Neural crest cell (in vitro differentiated cells): ENCODE measurements at regions not wholly inside any gene's neighbourhood (a gene's known extent, or its start where the extent isn't known, plus 50 kb on each side); places are given as distances from the start of the nearest gene placed in this dataset.

ENCODE experiments used
- DNase-seq: peaks from one replicate; pipeline ENCODE4 v3.0.0; 2021; ENCODE audit warnings: low read depth, mixed read lengths, low spot score
- H3K27ac Mint-ChIP-seq: one replicate; pipeline ENCODE4 v1.8.0; 2021; ENCODE audit warnings: mild to moderate bottlenecking, mixed read lengths; ENCODE audit not compliant: unreplicated experiment
- H3K27me3 Mint-ChIP-seq: 2 replicates; pipeline ENCODE4 v1.8.0; 2021; ENCODE audit warnings: low read depth, mild to moderate bottlenecking, mixed read lengths
- H3K36me3 Mint-ChIP-seq: 2 replicates; pipeline ENCODE4 v1.8.0; 2021; ENCODE audit warnings: low read depth, mild to moderate bottlenecking, mixed read lengths
- H3K4me1 Mint-ChIP-seq: 2 replicates; pipeline ENCODE4 v1.8.0; 2021; ENCODE audit warnings: mixed read lengths
- H3K4me3 Mint-ChIP-seq: one replicate; pipeline ENCODE4 v1.8.0; 2021; ENCODE audit warnings: mild to moderate bottlenecking, mixed read lengths
- H3K9me3 Mint-ChIP-seq: 2 replicates; pipeline ENCODE4 v1.8.0; 2021; ENCODE audit warnings: mixed read lengths
- CTCF ChIP-seq: fragments of 200-600 bp; sonication (generic); conservative IDR thresholded peaks from 2 replicates; pipeline ENCODE4 v1.5.0; 2021; ENCODE audit warnings: antibody characterized with exemption, mild to moderate bottlenecking

GRCh38 chr6:4295058-4295782 lies 159.8 kb upstream of the ECI2 start:
- peak overlapping the region; percentile 48 for H3K4me3 Mint-ChIP-seq
- TF ChIP-seq CTCF: no peak
- H3K27me3 Mint-ChIP-seq: no peaks in the 10 kb centered on the region
- peaks cover 27% of the 10 kb centered on the region for H3K4me1 Mint-ChIP-seq
- no peak overlapping the region for H3K27ac Mint-ChIP-seq
- peaks cover 12% of the 10 kb centered on the region for H3K36me3 Mint-ChIP-seq
- H3K9me3 Mint-ChIP-seq: peaks cover 7% of the 10 kb centered on the region
- peak; percentile 25 for DNase-seq

GRCh38 chr6:4294636-4295035 lies 159.3 kb upstream of the ECI2 start:
- H3K9me3 Mint-ChIP-seq: peaks cover 7% of the 10 kb centered on the region
- H3K27me3 Mint-ChIP-seq: no peaks in the 10 kb centered on the region
- H3K36me3 Mint-ChIP-seq: peaks cover 12% of the 10 kb centered on the region
- no peak for DNase-seq
- TF ChIP-seq CTCF: no peak
- no peak overlapping the region for H3K27ac Mint-ChIP-seq
- H3K4me1 Mint-ChIP-seq: peaks cover 27% of the 10 kb centered on the region
- no peak overlapping the region for H3K4me3 Mint-ChIP-seq

- no peak for DNase-seq
- Mint-ChIP-seq H3K27me3 (no peaks in the 10 kb centered on the region), H3K36me3 (no peaks in the 10 kb centered on the region), H3K4me1 (peaks cover 37% of the 10 kb centered on the region), H3K27ac (no peak overlapping the region), H3K9me3 (no peaks in the 10 kb centered on the region), H3K4me3 (no peak overlapping the region)
- no peak for TF ChIP-seq CTCF
These were observed 156.4 kb upstream of the ECI2 start for GRCh38 chr6:4291453-4292403.

GRCh38 chr6:4289770-4290320 lies 154.5 kb upstream of the ECI2 start:
- DNase-seq: no peak
- no peaks in the 10 kb centered on the region for H3K9me3 Mint-ChIP-seq
- H3K36me3 Mint-ChIP-seq: no peaks in the 10 kb centered on the region
- no peak for TF ChIP-seq CTCF
- H3K27me3 Mint-ChIP-seq: no peaks in the 10 kb centered on the region
- peaks cover 33% of the 10 kb centered on the region for H3K4me1 Mint-ChIP-seq
- H3K27ac Mint-ChIP-seq: peak overlapping the region; percentile 28
- no peak overlapping the region for H3K4me3 Mint-ChIP-seq

- H3K27me3 Mint-ChIP-seq: no peaks in the 10 kb centered on the region
- TF ChIP-seq CTCF: no peak
- DNase-seq: no peak
These were observed 152.5 kb upstream of the ECI2 start for GRCh38 chr6:4287811-4288244.

More at GRCh38 chr6:4287811-4288244, 152.5 kb upstream of the ECI2 start:
- H3K9me3 Mint-ChIP-seq: no peaks in the 10 kb centered on the region
- H3K36me3 Mint-ChIP-seq: no peaks in the 10 kb centered on the region
- H3K27ac Mint-ChIP-seq: no peak overlapping the region
- H3K4me3 Mint-ChIP-seq: no peak overlapping the region
- H3K4me1 Mint-ChIP-seq: peaks cover 31% of the 10 kb centered on the region
